GM12872 (cell line): ENCODE measurements at regions not wholly inside any gene's neighbourhood (a gene's known extent, or its start where the extent isn't known, plus 50 kb on each side); places are given as distances from the start of the nearest gene placed in this dataset.

Experiments used
- CTCF ChIP-seq: IDR thresholded peaks from 3 replicates; pipeline ENCODE4 v1.5.1; 2011; ENCODE audit warnings: low read depth, mild to moderate bottlenecking, low read length, moderate library complexity; ENCODE audit not compliant: insufficient read depth

GRCh38 chr1:103348136-103348535 is 177.4 kb upstream of the RNPC3 start:
- TF ChIP-seq CTCF = no peak

DNA sequence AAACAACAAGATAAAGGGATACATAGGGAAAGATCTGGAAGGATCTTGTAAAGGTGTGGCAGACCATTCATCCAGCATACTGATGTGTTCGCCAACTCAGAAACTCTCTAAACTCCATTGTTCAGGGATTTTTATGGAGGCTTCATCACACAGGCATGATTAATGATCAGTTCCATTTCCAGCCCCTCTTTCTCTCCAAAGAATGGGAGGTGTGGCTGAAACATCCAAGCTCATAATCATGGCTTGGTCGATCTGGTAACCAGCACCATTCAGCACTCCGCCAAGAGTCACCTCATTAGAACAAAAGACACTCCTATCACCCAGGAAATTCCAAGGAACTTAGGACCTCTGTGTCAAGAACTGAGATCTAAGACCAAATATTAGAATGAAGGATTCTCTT is 180.6 kb upstream of the RNPC3 start:
- no peak for TF ChIP-seq CTCF

DNA sequence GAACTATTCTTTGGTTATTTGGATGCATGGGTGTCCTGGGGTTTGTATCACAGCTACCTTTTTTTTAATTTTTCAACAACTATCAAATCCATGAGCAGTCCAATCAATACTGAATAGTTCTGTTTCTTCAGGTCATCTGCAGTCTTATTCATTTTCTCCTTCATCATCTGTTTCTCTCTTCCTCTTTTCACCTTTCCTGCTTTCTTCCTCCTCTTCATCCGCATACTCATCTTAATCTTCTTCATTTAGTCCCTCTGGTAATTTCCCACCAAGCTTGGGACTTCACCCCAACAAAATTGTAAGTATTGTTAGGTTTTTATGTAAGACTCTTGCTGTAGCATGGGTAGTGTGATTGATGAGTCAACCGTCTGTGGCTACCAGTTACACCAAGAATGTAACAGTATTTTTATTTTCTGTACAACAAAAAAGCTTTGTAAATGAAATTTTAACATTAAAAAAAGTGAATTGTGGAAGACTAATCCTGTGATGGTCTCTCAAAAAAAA is 184.1 kb upstream of the RNPC3 start:
- TF ChIP-seq CTCF = no peak

DNA sequence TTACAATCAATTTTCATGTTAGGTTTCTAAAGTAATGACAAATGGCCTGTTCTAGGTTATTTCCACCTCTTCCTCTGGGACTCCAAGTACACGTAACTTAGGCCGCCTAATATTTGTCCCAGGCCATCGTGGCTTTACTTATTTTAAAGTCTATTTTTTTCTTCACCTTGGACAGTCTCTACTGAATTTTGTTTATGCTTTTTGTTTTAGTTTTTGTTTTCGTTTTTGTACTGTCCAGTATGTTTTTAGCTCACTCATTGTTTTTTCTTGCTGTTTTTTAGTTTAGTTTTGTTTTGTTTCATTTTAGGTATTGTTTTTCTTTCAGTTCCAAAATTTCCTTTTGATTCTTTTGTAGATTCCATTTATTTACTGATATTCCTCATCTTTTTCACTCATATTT is 187.7 kb upstream of the RNPC3 start:
- TF ChIP-seq CTCF = no peak

DNA sequence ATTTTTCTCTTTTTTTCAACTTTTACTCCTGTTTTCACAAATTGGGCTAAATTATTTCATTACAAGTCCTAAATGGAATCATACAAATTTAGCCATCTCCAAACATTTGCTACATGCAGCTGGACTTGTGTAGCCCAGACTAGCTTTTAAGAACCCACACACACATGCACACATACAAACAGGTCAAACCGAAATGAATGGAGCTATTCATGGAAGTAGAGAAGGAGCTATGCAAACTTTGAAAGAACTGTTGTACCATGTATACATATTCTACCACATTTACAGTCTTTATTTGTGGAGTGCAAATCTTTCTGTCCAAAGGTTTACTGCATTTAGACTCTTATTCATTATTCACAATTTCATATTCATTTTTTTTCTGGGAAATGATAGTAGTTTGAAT is 189.1 kb upstream of the RNPC3 start:
- TF ChIP-seq CTCF = no peak

GRCh38 chr1:103333141-103333540 is 192.4 kb upstream of the RNPC3 start:
- TF ChIP-seq CTCF = no peak

DNA sequence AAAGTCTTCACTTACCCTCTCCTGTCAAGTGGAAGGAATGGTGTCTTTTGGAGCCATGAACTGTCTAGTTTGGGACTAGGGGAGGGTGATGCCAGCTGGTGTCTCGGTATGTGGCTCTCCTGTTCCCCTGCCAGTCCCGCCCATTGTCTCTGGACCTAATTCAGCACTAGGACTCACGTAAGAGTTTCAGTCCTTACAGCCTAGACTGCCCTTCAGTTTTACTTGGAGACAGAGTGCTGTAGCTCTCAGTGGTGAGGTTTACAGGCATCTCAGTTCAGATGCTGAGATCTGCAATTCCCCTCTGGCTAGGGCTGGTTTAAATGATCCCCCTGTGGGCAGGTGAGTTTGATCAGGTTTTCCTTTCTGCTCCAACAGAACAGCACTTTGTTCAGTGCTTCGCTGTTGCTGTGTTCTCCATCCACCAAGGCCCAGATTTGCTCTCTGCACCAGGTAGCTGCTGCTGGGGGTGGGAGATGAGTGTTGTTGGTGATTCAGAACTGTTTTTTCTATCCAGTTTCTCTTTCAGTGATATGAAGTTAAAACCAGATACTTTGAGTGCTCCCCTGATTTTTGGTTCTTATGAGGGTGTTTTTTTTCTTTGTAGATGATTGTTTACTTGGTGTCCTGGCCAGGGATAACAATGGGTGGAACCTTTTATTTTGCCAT is 198.3 kb upstream of the RNPC3 start:
- TF ChIP-seq CTCF = no peak
